ENCODE measurements at regions not wholly inside any gene's neighbourhood (a gene's known extent, or its start where the extent isn't known, plus 50 kb on each side); places are given as distances from the start of the nearest gene placed in this dataset.

DNA sequence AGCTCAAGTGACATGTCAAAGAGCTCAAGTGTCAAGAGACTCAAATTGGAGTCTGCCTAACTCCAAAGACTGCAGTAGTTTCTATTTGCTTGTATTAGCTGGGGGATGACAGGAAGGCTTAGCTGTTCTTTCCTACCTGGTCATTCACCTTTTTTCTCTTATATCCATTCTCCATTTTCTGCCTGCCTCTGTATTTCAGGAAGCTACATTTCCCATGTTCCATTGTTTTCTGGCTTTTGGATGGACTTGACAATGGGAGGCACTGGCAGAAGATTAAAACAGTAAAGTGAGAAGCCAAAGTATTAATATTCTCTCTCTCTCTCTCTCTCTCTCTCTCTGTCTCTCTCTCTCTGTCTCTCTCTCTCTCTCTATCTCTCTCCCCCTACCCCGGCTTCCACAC lies 135.7 kb upstream of the ADAMTS18 start:
- TF ChIP-seq CTCF (conservative IDR thresholded peaks at IDR 0.05): no peak
- H3K27ac ChIP-seq: no peak overlapping the region

- TF ChIP-seq CTCF (conservative IDR thresholded peaks at IDR 0.05): no peak
- H3K27ac ChIP-seq: no peak overlapping the region
Measured at GRCh38 chr16:77571115-77571862, 136.5 kb upstream of the ADAMTS18 start.

DNA sequence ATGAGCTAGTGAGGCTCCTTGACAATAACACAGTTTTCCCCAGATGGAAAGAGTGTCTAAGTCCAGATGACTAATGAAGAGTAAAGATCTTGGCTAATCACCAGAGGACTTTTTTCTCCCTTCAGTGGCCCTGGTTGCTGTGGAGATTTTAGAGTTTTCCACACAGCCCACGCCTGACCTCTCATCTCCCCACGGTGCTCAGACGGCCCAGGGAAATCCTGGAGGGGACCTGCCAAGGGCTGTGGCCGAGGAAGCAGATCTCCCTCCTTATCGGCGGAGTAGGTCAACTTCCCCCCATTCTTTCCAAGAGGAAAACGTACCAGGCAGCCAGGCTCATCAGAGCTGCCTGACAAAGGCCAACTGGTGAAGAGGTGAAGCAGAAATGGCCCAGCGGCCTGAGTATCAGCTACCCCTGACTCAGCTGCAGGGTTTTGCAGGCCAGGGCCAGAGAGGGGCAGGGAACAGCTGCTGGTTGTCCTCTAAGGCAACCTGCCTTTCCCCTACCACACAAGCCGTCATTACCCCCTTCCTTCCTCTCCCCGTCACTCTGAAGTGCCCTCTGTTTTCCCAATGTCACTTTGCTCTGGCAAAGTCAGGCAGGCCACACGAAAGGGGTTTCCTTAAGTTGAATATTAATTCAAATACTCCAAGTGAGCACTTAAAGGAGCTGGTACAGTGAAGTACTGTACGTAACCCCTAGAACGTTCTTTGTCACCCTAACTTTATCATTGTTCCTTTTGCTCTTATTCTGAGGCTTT lies 140.2 kb upstream of the ADAMTS18 start:
- no peak for TF ChIP-seq CTCF (conservative IDR thresholded peaks at IDR 0.05)
- H3K27ac ChIP-seq: no peak overlapping the region

GRCh38 chr16:77579351-77579891 lies 142.9 kb upstream of the NUDT7 start:
- no peak overlapping the region for H3K27ac ChIP-seq
- no peak for TF ChIP-seq CTCF (conservative IDR thresholded peaks at IDR 0.05)

DNA sequence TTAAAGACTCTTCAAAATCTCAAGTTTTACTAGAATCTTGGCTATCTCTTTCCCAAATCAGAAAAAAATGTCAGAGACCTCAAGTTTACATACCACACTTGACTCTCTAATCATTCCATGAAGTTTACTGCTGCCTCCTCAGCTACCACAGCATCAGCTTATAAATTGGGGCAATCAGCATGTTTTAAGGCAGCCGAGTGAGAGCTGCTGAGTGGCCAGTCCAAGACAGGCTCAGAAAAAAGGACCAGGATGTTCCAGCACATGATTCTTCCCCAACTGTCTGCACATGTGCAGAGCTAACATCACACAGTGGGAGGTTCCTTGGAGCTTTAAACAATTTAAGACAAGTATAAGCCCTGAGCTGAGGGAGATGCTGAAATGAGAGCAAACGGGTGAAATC lies 140.6 kb upstream of the NUDT7 start:
- TF ChIP-seq CTCF (conservative IDR thresholded peaks at IDR 0.05): no peak
- no peak overlapping the region for H3K27ac ChIP-seq

DNA sequence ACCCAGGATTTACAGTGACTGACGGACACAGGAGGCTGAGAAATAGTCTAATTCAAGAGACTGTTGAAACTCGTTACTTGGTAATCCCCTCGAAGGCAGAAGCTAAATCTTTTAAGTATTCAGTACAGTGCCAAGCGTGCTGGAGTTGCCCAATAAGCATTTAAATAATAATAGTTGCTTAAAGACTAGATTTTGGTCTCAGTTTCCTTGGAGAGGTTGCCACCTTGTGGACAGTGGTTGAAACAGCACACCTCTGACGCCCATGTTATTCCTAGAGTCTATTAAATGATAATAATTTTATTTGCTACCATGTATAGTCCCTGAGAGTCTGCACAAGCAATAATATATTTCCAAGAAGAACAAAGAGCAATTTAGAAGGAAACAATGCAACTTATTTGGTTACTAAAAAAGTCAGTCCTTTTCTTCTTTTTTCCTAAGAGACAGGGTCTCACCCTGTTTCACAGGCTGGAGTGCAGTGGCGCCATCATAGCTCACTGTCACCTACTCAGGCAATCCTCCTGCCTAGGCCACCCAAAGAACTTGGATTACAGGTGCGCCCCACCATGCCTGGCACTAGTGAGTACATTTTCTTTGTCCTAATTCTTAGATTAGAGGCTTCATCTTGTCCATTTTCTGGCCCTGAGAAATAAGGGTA lies 138.0 kb upstream of the NUDT7 start:
- peak; percentile 83 for TF ChIP-seq CTCF (conservative IDR thresholded peaks at IDR 0.05)
- H3K27ac ChIP-seq: no peak overlapping the region
